Stimulated activated naive CD8-positive, alpha-beta T cell treated with anti-CD3 and anti-CD28 coated beads, Interleukin-15, Interleukin-2, amounts not matched to agents 100 ng/mL and 50 ng/mL, for 24 hours (primary cell): ENCODE measurements at regions not wholly inside any gene's neighbourhood (a gene's known extent, or its start where the extent isn't known, plus 50 kb on each side); places are given as distances from the start of the nearest gene placed in this dataset.
"Not testable (repeated sequence)": the region's sequence is repeated elsewhere in the genome, so short reads cannot be mapped to it uniquely, and the experiment has no call there.

Experiments used
- H3K27ac Mint-ChIP-seq: one replicate; pipeline ENCODE4 v1.8.0; 2021; ENCODE audit warnings: mild to moderate bottlenecking, mixed read lengths
- H3K27me3 Mint-ChIP-seq: one replicate; pipeline ENCODE4 v1.8.0; 2021; ENCODE audit warnings: mixed read lengths
- H3K36me3 Mint-ChIP-seq: one replicate; pipeline ENCODE4 v1.8.0; 2021; ENCODE audit warnings: low read depth, mixed read lengths
- H3K4me1 Mint-ChIP-seq: one replicate; pipeline ENCODE4 v1.8.0; 2021; ENCODE audit warnings: low read depth, mixed read lengths
- H3K4me3 Mint-ChIP-seq: one replicate; pipeline ENCODE4 v1.8.0; 2021; ENCODE audit warnings: mild to moderate bottlenecking, mixed read lengths
- H3K9me3 Mint-ChIP-seq: one replicate; pipeline ENCODE4 v1.8.0; 2021; ENCODE audit warnings: mixed read lengths

DNA sequence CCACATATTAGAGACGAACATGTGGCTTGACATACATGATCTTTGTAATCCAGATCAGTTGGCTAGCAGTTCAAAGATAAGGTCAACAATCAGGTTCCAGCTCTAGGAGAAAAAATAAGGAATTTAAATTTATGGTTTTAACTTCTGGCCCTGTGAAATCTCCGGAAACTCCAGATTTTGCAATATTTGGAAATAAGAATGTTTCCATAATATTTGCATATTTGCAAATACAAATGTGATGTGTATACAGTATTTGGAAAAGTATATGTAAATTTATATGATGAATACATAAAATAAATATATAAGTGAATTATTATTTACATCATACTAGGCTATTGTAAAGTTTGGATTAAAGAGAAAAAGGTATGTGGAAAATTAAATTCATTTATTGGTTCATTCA is 97.1 kb downstream of the KCNJ2 start:
- Mint-ChIP-seq H3K27me3 (no peaks in the 10 kb centered on the region), H3K9me3 (no peaks in the 10 kb centered on the region), H3K27ac (no peak overlapping the region), H3K36me3 (no peaks in the 10 kb centered on the region), H3K4me3 (no peak overlapping the region), H3K4me1 (no peaks in the 10 kb centered on the region)

DNA sequence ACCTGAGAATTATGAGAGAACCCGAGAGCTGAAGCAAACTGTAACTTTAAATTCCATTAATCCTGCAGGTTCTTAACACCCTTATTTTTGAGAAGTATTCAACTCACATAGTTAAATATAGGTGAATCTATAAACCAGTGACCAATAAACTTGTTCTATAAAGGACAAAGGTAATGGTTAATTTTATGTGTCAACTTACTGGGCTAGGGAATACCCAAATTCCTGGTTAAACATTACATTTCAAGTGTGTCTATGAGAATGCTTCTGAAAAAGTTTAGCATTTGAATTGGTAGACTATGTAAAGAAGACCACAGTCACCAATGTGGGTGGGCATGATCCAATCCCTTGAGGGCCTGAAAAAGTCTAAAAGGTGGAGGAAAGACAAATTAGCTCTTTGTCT is 99.1 kb downstream of the KCNJ2 start:
- H3K27ac Mint-ChIP-seq: no peak overlapping the region
- no peaks in the 10 kb centered on the region for H3K27me3 Mint-ChIP-seq
- no peaks in the 10 kb centered on the region for H3K4me1 Mint-ChIP-seq
- H3K36me3 Mint-ChIP-seq: no peaks in the 10 kb centered on the region
- H3K9me3 Mint-ChIP-seq: no peaks in the 10 kb centered on the region
- H3K4me3 Mint-ChIP-seq: no peak overlapping the region

- no peaks in the 10 kb centered on the region for H3K36me3 Mint-ChIP-seq
Observed at GRCh38 chr17:70270554-70270953, 101.2 kb downstream of the KCNJ2 start.

GRCh38 chr17:70271200-70271599 is 101.9 kb downstream of the KCNJ2 start:
- H3K36me3 Mint-ChIP-seq: no peaks in the 10 kb centered on the region
- H3K4me3 Mint-ChIP-seq: no peak overlapping the region
- H3K9me3 Mint-ChIP-seq: no peaks in the 10 kb centered on the region
- H3K4me1 Mint-ChIP-seq: no peaks in the 10 kb centered on the region
- H3K27me3 Mint-ChIP-seq: no peaks in the 10 kb centered on the region
- no peak overlapping the region for H3K27ac Mint-ChIP-seq

More at GRCh38 chr17:70270554-70270953, 101.2 kb downstream of the KCNJ2 start:
- H3K4me1 Mint-ChIP-seq: no peaks in the 10 kb centered on the region
- H3K27me3 Mint-ChIP-seq: no peaks in the 10 kb centered on the region
- H3K9me3 Mint-ChIP-seq: no peaks in the 10 kb centered on the region
- no peak overlapping the region for H3K27ac Mint-ChIP-seq
- H3K4me3 Mint-ChIP-seq: no peak overlapping the region

GRCh38 chr17:70271672-70272071 is 102.3 kb downstream of the KCNJ2 start:
- no peaks in the 10 kb centered on the region for H3K27me3 Mint-ChIP-seq
- no peak overlapping the region for H3K27ac Mint-ChIP-seq
- no peaks in the 10 kb centered on the region for H3K9me3 Mint-ChIP-seq
- no peaks in the 10 kb centered on the region for H3K4me1 Mint-ChIP-seq
- H3K4me3 Mint-ChIP-seq: no peak overlapping the region
- no peaks in the 10 kb centered on the region for H3K36me3 Mint-ChIP-seq

DNA sequence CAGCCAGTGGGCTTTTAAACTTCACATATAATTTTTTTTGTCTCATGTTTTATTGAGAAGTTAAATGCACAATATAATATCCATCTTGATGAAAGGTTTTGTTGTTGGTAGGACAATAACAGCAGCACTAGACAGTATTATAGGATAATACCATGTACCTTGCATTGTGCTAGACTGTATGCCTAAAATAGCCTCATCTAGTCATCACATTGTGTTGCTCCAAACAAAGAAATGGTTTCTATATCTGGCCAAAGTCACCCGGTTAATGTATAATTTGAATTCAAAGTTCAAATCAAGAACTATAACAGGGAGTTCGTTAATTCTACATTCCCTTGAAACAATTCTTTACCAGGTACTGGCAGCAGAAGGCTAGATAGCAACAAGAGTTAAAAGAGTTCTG is 104.9 kb downstream of the KCNJ2 start:
- Mint-ChIP-seq H3K4me1 (no peaks in the 10 kb centered on the region), H3K4me3 (no peak overlapping the region), H3K9me3 (no peaks in the 10 kb centered on the region), H3K36me3 (no peaks in the 10 kb centered on the region), H3K27me3 (no peaks in the 10 kb centered on the region), H3K27ac (no peak overlapping the region)

DNA sequence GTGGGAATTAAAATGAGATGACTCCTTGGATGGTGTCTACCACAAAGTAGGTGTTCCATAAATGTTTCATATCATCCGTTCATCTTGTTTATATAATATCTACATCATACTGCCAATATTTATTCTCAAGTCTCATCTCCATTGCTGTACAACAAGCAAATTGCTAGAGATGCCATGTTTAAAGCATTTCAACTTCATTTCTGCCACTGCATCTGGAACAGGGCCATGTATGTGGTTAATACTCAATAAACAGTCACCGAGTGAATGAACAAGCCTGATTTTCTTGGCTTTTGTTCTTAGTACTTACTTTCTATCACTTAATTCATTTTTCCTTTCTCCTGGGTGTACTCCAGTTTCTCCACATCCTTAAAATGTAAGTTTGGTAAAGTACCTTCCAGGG is 107.6 kb downstream of the KCNJ2 start:
- no peaks in the 10 kb centered on the region for H3K27me3 Mint-ChIP-seq
- no peak overlapping the region for H3K4me3 Mint-ChIP-seq
- no peak overlapping the region for H3K27ac Mint-ChIP-seq
- no peaks in the 10 kb centered on the region for H3K9me3 Mint-ChIP-seq
- H3K36me3 Mint-ChIP-seq: no peaks in the 10 kb centered on the region
- H3K4me1 Mint-ChIP-seq: no peaks in the 10 kb centered on the region

DNA sequence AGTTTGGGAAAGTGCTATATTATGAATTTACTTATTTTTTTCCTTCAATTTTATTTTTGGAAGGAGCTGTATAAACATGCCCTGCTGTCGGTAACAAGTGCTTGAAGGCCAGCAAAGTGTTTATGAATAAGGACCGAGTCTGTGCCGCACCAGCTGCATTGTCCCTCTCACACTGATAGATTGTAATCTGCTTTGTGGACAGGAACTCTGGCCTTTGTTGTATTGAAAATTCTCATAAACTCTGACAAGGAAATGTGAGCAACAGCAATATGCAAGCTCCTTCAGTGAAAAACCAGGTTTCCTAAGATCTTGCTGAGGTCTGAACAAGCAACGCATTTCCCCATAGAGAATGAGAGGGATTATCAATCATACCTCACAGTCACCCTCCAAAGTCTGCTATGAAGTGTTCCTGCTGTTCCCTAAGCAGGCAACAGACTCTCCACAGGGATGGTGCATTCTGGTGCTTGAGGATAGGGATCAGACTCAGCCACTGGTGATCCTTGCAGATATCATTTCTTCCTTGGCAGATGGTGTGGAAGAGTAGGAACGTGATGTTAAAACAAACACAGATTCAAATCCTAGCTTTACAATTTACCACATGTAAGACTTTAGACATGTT is 109.6 kb downstream of the KCNJ2 start:
- H3K36me3 Mint-ChIP-seq: no peaks in the 10 kb centered on the region
- H3K27ac Mint-ChIP-seq: no peak overlapping the region
- no peaks in the 10 kb centered on the region for H3K27me3 Mint-ChIP-seq
- no peak overlapping the region for H3K4me3 Mint-ChIP-seq
- no peaks in the 10 kb centered on the region for H3K4me1 Mint-ChIP-seq
- H3K9me3 Mint-ChIP-seq: no peaks in the 10 kb centered on the region

GRCh38 chr17:70286391-70286790 is 117.1 kb downstream of the KCNJ2 start:
- no peaks in the 10 kb centered on the region for H3K9me3 Mint-ChIP-seq
- H3K4me3 Mint-ChIP-seq: no peak overlapping the region
- no peaks in the 10 kb centered on the region for H3K4me1 Mint-ChIP-seq
- no peaks in the 10 kb centered on the region for H3K36me3 Mint-ChIP-seq
- H3K27me3 Mint-ChIP-seq: peaks cover 4% of the 10 kb centered on the region
- H3K27ac Mint-ChIP-seq: no peak overlapping the region

DNA sequence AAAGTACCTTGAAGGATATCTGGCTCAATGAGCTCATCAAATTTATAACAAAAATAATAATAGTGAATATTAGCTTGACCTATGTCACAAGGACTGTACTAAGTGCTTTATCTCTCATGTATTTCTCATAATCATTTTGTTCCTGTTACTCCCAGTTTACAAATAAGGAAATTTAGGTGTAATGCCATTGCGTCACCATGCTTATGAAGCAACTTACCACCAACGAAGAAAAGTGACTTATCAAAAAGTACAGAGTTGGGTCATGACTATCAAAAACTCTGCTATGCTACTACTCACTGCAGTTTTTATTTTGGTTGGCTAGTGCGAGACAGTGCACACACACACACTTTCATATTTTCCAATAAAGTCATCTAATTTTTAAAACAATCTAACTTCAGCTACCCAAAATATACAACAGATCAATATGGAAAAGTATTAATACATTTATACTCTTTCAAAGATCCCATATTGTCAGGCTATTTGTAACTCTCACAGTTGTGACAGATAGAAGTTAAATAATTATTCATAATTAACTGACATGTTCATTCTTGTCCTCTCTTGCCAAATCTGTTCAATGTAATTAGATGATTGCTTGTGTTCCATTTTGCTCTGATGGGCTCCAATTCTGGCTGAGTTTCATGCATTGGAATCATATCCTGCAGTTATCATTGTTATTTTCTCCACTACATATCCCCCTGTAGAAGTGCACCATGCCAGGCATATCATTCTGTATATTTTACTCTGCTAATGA is 119.4 kb downstream of the KCNJ2 start:
- Mint-ChIP-seq H3K9me3 (no peaks in the 10 kb centered on the region), H3K27me3 (peaks cover 4% of the 10 kb centered on the region), H3K4me3 (no peak overlapping the region), H3K27ac (no peak overlapping the region), H3K36me3 (no peaks in the 10 kb centered on the region), H3K4me1 (no peaks in the 10 kb centered on the region)

GRCh38 chr17:70290770-70291169 is 121.4 kb downstream of the KCNJ2 start:
- H3K36me3 Mint-ChIP-seq: no peaks in the 10 kb centered on the region
- H3K27ac Mint-ChIP-seq: no peak overlapping the region
- H3K4me1 Mint-ChIP-seq: no peaks in the 10 kb centered on the region
- H3K27me3 Mint-ChIP-seq: no peaks in the 10 kb centered on the region
- peaks cover 7% of the 10 kb centered on the region for H3K9me3 Mint-ChIP-seq
- H3K4me3 Mint-ChIP-seq: no peak overlapping the region

- H3K9me3 Mint-ChIP-seq: peaks cover 7% of the 10 kb centered on the region
- H3K36me3 Mint-ChIP-seq: no peaks in the 10 kb centered on the region
- no peaks in the 10 kb centered on the region for H3K4me1 Mint-ChIP-seq
- no peak overlapping the region for H3K27ac Mint-ChIP-seq
- no peak overlapping the region for H3K4me3 Mint-ChIP-seq
- no peaks in the 10 kb centered on the region for H3K27me3 Mint-ChIP-seq
Observed at GRCh38 chr17:70292366-70292765, 123.0 kb downstream of the KCNJ2 start.

DNA sequence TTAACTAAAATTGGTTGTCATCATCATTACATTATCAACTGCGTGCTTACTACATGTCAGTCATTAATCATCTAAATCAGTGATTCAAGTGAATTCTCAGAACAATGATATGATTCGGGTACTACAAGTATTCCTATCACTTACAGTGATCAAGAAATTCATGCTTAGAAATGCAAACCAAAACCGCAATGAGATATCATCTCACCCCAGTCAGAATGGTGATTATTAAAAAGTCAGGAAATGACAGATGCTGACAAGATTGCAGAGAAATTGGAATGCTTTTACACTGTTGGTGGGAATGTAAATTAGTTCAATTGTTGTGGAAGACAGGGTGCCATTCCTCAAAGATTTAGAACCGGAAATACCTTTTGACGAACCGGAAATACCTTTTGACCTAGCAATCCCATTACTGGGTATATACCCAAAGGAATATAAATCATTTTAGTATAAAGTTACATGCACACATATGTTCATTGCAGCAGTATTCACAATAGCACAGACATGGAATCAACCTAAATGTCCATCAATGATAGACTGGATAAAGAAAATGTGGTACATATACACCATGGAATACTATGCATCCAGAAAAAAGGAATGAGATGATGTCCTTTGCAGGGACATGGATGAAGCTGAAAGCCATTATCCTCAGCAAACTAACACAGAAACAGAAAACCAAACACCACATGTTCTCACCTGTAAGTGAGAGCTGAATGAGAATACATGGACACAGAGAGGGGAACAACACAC is 124.4 kb downstream of the KCNJ2 start:
- H3K27ac Mint-ChIP-seq, H3K9me3 Mint-ChIP-seq, H3K4me1 Mint-ChIP-seq, H3K4me3 Mint-ChIP-seq, H3K27me3 Mint-ChIP-seq, H3K36me3 Mint-ChIP-seq: not testable (repeated sequence)

DNA sequence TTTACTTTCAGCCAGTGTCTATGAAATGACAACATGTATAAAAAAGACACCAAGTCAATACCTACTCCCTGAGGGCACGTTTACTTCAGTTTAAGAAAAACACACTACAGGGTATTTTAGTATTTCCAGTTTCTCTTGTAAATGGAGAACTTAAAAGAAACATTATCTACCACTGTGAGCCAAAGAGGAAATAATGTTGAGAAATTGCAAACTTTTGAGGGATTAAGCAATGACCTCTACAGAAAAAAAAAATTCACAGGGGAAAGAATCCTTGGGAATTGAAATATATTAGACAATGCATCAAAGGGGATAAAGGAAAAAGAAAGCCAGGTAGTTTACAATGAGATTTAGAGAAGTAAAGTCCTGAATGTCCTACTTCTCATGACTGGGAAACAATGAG is 126.0 kb downstream of the KCNJ2 start:
- Mint-ChIP-seq H3K4me3 (no peak overlapping the region), H3K4me1 (no peaks in the 10 kb centered on the region), H3K27me3 (no peaks in the 10 kb centered on the region), H3K36me3 (no peaks in the 10 kb centered on the region), H3K27ac (no peak overlapping the region), H3K9me3 (peaks cover 18% of the 10 kb centered on the region)

GRCh38 chr17:70295731-70296130 is 126.4 kb downstream of the KCNJ2 start:
- Mint-ChIP-seq H3K4me3 (no peak overlapping the region), H3K4me1 (no peaks in the 10 kb centered on the region), H3K27me3 (no peaks in the 10 kb centered on the region), H3K27ac (no peak overlapping the region), H3K9me3 (peaks cover 19% of the 10 kb centered on the region), H3K36me3 (no peaks in the 10 kb centered on the region)
